ENCODE measurements at regions not wholly inside any gene's neighbourhood (a gene's known extent, or its start where the extent isn't known, plus 50 kb on each side); places are given as distances from the start of the nearest gene placed in this dataset.
"Not testable (repeated sequence)": the region's sequence is repeated elsewhere in the genome, so short reads cannot be mapped to it uniquely, and the experiment has no call there.

GRCh38 chr4:10237131-10237530, 120.5 kb upstream of the WDR1 start:
- TF ChIP-seq CTCF (IDR thresholded peaks at IDR 0.05; ENCODE audit: unreplicated experiment): no peak
- no peaks in the 10 kb centered on the region for H3K36me3 Mint-ChIP-seq (ENCODE audit: insufficient read depth, unreplicated experiment)
- no peak overlapping the region for H3K27ac Mint-ChIP-seq (ENCODE audit: unreplicated experiment)
- no peak overlapping the region for H3K4me3 Mint-ChIP-seq (ENCODE audit: low read depth, unreplicated experiment)
- CTCF ChIA-PET: no interaction called here
- H3K4me1 Mint-ChIP-seq (ENCODE audit: low read depth, unreplicated experiment): no peaks in the 10 kb centered on the region
- no peak for DNase-seq
- intact Hi-C loops (cut with micrococcal nuclease; ENCODE audit: unreplicated experiment): no loop called here
- peaks cover 45% of the 10 kb centered on the region for H3K27me3 Mint-ChIP-seq (ENCODE audit: unreplicated experiment)
- BruUV-seq (replicated peaks): no TSS peak
- no peaks in the 10 kb centered on the region for H3K9me3 Mint-ChIP-seq (ENCODE audit: low read depth, unreplicated experiment)

- CTCF ChIA-PET: no interaction called here
- TF ChIP-seq CTCF (IDR thresholded peaks at IDR 0.05; ENCODE audit: unreplicated experiment): no peak
- H3K27ac Mint-ChIP-seq (ENCODE audit: unreplicated experiment): no peak overlapping the region
- no peak for DNase-seq
- intact Hi-C loops (cut with micrococcal nuclease; ENCODE audit: unreplicated experiment): no loop called here
- H3K27me3 Mint-ChIP-seq (ENCODE audit: unreplicated experiment): peaks cover 18% of the 10 kb centered on the region
- no TSS peak for BruUV-seq (replicated peaks)
- no peaks in the 10 kb centered on the region for H3K9me3 Mint-ChIP-seq (ENCODE audit: low read depth, unreplicated experiment)
- no peaks in the 10 kb centered on the region for H3K4me1 Mint-ChIP-seq (ENCODE audit: low read depth, unreplicated experiment)
- no peaks in the 10 kb centered on the region for H3K36me3 Mint-ChIP-seq (ENCODE audit: insufficient read depth, unreplicated experiment)
- no peak overlapping the region for H3K4me3 Mint-ChIP-seq (ENCODE audit: low read depth, unreplicated experiment)
Observed at GRCh38 chr4:10232114-10232513, 115.5 kb upstream of the WDR1 start.

DNA sequence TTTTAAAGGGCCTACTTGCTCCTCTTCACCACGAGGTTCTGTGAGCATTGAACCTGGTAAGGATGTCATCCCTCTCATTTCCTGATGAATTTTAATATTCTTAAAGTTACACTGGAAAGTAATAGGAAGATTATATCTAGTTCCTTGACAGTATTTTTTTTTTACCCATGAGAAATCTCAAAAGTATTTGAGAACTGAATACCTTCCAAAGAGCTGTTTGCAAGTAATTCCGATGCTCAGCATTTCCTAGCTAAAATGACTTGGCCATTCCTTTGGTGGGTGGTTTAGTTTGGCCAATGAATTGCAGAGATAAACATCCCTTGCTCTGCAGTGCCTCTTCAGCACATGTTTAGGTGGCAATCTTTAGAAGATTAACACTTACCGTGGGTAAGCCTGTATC, 110.2 kb upstream of the WDR1 start:
- H3K4me3 Mint-ChIP-seq (ENCODE audit: low read depth, unreplicated experiment): no peak overlapping the region
- TF ChIP-seq CTCF (IDR thresholded peaks at IDR 0.05; ENCODE audit: unreplicated experiment): no peak
- no peak for DNase-seq
- H3K27me3 Mint-ChIP-seq (ENCODE audit: unreplicated experiment): no peaks in the 10 kb centered on the region
- intact Hi-C loops (cut with micrococcal nuclease; ENCODE audit: unreplicated experiment): no loop called here
- H3K36me3 Mint-ChIP-seq (ENCODE audit: insufficient read depth, unreplicated experiment): no peaks in the 10 kb centered on the region
- no TSS peak for BruUV-seq (replicated peaks)
- no peaks in the 10 kb centered on the region for H3K4me1 Mint-ChIP-seq (ENCODE audit: low read depth, unreplicated experiment)
- H3K27ac Mint-ChIP-seq (ENCODE audit: unreplicated experiment): no peak overlapping the region
- no peaks in the 10 kb centered on the region for H3K9me3 Mint-ChIP-seq (ENCODE audit: low read depth, unreplicated experiment)
- CTCF ChIA-PET: no interaction called here

GRCh38 chr4:10225096-10225495, 108.5 kb upstream of the WDR1 start:
- intact Hi-C loops (cut with micrococcal nuclease; ENCODE audit: unreplicated experiment): no loop called here
- Mint-ChIP-seq H3K9me3 (ENCODE audit: low read depth, unreplicated experiment) (no peaks in the 10 kb centered on the region), H3K27me3 (ENCODE audit: unreplicated experiment) (no peaks in the 10 kb centered on the region), H3K27ac (ENCODE audit: unreplicated experiment) (no peak overlapping the region), H3K4me1 (ENCODE audit: low read depth, unreplicated experiment) (no peaks in the 10 kb centered on the region), H3K4me3 (ENCODE audit: low read depth, unreplicated experiment) (no peak overlapping the region), H3K36me3 (ENCODE audit: insufficient read depth, unreplicated experiment) (no peaks in the 10 kb centered on the region)
- DNase-seq: no peak
- no peak for TF ChIP-seq CTCF (IDR thresholded peaks at IDR 0.05; ENCODE audit: unreplicated experiment)
- BruUV-seq (replicated peaks): no TSS peak
- CTCF ChIA-PET: no interaction called here

GRCh38 chr4:10223782-10224181, 107.2 kb upstream of the WDR1 start:
- no TSS peak for BruUV-seq (replicated peaks)
- intact Hi-C loops (cut with micrococcal nuclease; ENCODE audit: unreplicated experiment): no loop called here
- Mint-ChIP-seq H3K4me3 (ENCODE audit: low read depth, unreplicated experiment) (no peak overlapping the region), H3K27me3 (ENCODE audit: unreplicated experiment) (no peaks in the 10 kb centered on the region), H3K27ac (ENCODE audit: unreplicated experiment) (no peak overlapping the region), H3K36me3 (ENCODE audit: insufficient read depth, unreplicated experiment) (no peaks in the 10 kb centered on the region), H3K4me1 (ENCODE audit: low read depth, unreplicated experiment) (no peaks in the 10 kb centered on the region), H3K9me3 (ENCODE audit: low read depth, unreplicated experiment) (no peaks in the 10 kb centered on the region)
- TF ChIP-seq CTCF (IDR thresholded peaks at IDR 0.05; ENCODE audit: unreplicated experiment): no peak
- DNase-seq: no peak
- CTCF ChIA-PET: no interaction called here

GRCh38 chr4:10213481-10213880, 96.9 kb upstream of the WDR1 start:
- H3K9me3 Mint-ChIP-seq (ENCODE audit: low read depth, unreplicated experiment); CTCF ChIA-PET; H3K36me3 Mint-ChIP-seq (ENCODE audit: insufficient read depth, unreplicated experiment); H3K27me3 Mint-ChIP-seq (ENCODE audit: unreplicated experiment); BruUV-seq (replicated peaks); H3K4me1 Mint-ChIP-seq (ENCODE audit: low read depth, unreplicated experiment); H3K27ac Mint-ChIP-seq (ENCODE audit: unreplicated experiment); intact Hi-C loops (cut with micrococcal nuclease; ENCODE audit: unreplicated experiment); H3K4me3 Mint-ChIP-seq (ENCODE audit: low read depth, unreplicated experiment); DNase-seq: not testable (repeated sequence)
